Stimulated activated CD8-positive, alpha-beta memory T cell treated with anti-CD3 and anti-CD28 coated beads, Interleukin-12 subunit alpha, Interleukin-12 subunit beta, amount 100 ng/mL, for 4 hours (primary cell): ENCODE measurements at regions not wholly inside any gene's neighbourhood (a gene's known extent, or its start where the extent isn't known, plus 50 kb on each side); places are given as distances from the start of the nearest gene placed in this dataset.
"Not testable (repeated sequence)": the region's sequence is repeated elsewhere in the genome, so short reads cannot be mapped to it uniquely, and the experiment has no call there.

Source experiments
- DNase-seq: peaks from one replicate; pipeline ENCODE4 v3.0.0-alpha.2; 2020; ENCODE audit warnings: low read depth

- DNase-seq, result no peak
Measured at GRCh38 chr11:103805688-103806009, 230.8 kb upstream of the DDI1 start.

DNA sequence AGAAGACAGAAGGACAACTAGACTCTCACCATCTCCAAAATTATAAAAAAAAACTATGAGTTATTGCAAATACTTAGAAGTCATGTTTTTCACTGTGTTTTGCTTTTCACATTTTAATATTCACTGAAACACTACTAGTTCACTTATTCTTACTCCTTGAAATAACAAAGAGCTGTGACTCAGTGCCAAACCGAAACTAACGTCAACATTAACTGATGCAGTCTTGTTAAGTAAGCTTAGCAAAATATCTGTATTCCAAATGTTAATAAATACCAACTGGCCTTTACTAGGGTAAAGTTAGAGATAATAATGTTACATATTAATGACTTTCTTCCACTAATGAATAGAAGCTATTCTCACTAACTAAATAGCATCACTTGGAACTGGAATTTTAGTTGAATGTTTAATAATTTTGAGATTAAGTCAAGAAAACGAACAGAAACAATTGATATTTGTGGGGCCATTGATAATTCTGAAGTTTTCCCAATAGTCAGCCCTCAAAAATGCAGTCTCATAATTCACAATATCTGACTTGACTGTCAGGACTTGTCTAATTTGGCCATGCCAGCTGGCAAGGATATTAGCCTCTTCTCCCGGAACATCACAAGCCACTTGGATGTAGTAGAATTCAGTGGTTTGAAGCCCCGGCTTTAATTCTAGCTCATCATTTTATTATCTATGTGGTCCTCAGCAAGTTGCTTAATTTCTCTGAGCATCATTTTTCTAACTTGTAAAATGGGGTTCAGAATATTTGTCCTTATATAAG, 230.1 kb upstream of the DDI1 start:
- DNase-seq, result no peak

- no peak for DNase-seq
Measured at GRCh38 chr11:103807806-103808205, 228.6 kb upstream of the DDI1 start.

- no peak for DNase-seq
Measured at GRCh38 chr11:103808252-103808651, 228.2 kb upstream of the DDI1 start.

- no peak for DNase-seq
Measured at GRCh38 chr11:103811870-103812455, 224.5 kb upstream of the DDI1 start.

GRCh38 chr11:103812680-103813079, 223.8 kb upstream of the DDI1 start:
- no peak for DNase-seq

- not testable (repeated sequence) for DNase-seq
Measured at GRCh38 chr11:103820345-103820744, 216.1 kb upstream of the DDI1 start.

DNA sequence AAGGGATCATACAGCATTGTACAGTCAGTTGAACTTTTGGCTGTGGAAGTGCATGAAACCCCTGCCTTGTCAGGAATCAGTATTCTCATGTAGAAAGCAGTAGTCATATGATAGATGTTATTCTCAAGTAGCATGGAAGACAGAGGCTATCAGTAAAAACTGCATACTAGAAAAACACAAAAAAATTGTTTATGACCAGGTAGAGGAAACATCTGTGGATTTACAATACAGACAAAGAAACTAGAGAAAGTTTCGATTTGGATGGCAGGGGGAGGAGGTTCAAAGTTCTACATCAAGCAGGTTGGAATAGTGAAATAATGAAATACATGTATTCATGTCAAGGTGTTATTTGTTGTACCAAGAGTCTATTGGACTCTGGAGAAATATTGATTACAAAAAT, 212.3 kb upstream of the DDI1 start:
- DNase-seq, result no peak

DNA sequence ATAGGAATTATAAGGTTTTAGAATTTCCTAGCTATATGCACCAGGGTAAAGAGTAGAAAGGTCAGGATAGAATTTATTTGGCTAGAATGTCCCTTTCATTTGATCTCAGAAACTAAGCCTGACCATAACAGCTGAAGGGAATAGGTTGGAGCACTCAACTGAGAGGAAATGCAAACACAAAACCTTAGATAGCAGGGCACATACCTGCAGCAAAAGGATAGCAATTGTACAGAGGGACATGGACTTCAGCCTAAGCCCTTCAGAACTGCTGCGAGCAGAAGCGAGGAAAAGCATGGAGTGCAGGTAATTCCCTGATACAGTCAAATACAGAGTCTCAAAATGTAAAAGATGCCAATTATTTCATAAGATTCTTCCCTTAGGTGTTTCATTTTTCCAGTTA, 211.0 kb upstream of the DDI1 start:
- DNase-seq, result no peak

DNA sequence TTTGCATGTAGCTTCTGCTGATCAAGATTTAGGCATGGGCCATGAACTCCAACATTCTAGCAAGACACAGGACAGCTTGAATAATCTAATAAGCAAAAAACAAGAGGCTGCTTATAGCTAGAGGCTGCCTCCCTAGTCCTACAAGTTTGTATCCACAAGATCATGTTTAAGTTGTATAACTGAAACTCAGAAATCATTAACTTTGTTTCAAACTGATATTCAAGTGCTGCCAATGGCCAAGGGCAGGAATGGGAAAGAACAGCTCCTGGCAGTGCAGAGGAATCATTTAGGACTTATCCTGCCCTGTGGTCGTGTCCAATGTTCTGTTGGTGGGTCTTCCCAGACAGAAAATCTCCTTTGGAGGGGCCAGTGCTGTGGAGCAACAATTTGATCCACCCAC, 209.6 kb upstream of the DDI1 start:
- no peak for DNase-seq

DNA sequence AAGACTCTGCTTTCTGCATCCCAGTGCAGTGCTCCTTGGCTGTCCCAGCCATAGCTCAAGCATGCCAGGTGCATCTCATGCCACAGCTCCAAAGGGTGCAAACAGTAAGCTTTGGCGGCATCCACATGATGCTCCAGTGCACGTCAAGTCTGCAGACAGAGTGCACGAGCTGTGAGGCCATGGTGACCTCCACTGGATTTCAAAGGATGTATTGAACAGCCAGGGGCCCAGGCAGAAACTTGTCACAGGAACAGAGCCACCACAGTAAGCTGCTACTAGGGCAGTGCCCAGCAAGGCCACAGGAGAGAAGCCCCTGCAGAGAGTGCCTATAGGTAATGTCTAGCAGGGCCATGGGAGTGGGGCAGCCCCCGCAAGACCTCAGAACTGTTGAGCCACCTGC, 206.8 kb upstream of the DDI1 start:
- no peak for DNase-seq

DNA sequence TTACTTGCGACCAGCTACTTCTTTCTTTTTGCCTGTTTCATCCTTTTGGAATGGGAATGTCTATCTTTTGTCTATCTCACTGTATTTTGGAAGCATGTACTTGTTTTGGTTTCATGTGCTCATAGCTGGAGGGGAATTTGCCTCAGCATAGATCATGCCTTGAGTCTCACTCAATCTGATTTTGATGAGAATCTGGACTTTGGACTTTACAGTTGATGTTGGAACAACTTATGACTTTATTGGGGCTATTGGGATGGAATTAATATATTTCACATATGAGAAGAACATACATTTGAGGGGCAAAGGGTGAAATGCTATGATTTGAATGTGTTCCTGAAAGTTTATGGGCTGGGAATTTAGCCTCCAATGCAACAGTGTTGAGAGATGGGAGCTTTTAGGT, 206.2 kb upstream of the DDI1 start:
- no peak for DNase-seq

DNA sequence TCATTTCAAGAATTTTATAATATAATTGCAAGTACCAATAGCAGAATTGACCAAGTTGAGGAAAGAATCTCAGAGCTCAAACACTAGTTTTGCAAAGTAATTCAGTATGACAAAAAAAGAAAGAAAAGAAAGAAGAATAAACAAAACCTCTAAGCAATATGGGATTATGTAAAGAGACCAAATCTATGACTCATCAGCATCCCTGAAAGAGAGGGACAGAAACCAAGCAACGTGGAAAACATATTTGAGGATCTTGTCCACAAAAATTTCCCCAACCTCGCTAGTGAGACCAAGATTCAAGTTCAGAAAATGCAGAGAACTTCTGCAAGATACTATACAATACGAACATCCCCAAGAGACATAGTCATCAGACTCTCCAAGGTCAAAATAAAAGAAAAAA, 203.7 kb upstream of the DDI1 start:
- DNase-seq, result no peak

GRCh38 chr11:103842191-103842590, 194.2 kb upstream of the DDI1 start:
- DNase-seq, result no peak

GRCh38 chr11:103842795-103843194, 193.6 kb upstream of the DDI1 start:
- DNase-seq, result no peak

DNA sequence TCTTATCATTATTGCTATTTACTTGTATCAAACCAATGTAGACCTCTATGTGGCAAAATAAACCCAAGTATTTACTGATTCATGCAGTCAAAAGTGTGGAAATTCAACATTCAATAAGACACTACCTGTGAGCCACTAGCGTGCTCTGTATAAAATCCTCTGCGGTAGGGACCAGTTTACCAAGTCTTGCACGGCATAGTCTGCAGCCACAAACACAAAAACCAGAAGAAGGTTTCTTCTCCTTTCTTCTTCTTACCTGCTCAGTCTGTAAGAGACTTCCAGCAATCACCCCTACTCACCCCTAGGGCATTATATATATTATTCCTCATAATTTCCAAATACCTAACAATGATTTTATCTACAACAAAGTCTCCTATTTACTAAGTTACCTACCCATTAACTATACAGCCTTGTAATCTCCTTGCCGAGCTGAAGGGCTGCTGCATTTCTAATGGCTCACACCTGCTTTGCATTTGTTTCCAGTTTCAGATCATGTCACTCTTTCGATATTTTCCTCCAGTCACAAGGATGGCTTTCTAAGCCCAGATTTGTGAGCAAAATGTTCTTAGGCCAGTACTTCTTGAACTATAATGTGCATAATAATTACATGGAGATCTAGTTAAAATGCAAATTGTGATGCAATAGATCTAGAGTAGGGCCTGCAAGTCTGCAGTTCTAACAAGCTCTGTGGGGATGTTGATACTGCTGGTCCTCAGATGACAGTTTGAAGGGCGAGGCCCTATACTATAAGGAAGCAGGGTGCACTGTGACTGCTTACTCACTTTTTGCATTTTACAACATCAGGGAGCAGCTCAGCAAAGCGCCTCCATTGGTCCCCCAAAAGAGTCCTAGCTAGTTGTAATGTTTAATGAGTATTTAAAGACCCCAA, 191.9 kb upstream of the DDI1 start:
- no peak for DNase-seq

- DNase-seq, result no peak
Measured at GRCh38 chr11:103845331-103845730, 191.1 kb upstream of the DDI1 start.

GRCh38 chr11:103848686-103849085, 187.8 kb upstream of the DDI1 start:
- DNase-seq, result no peak

DNA sequence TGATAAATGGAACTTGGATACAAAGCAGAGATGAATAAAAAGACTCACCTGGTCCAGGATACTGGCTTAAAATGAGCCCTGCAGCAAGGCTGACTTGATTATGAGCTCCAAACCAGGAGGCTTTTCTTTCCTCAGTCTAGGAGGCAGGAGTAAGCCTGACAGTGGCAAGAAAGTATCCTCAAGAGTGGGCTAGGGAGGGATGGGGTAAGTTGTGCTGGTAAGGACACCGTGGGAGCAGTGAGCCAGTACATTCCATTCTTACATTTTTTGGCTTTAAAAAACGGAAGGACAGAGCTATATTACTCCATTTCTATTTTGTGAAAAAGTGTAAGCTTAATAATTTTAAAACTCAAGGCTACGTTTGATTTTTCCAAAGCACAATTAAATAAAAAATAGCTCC, 187.1 kb upstream of the DDI1 start:
- no peak for DNase-seq

GRCh38 chr11:103850419-103851165, 185.8 kb upstream of the DDI1 start:
- no peak for DNase-seq

GRCh38 chr11:103851166-103851651, 185.2 kb upstream of the DDI1 start:
- DNase-seq, result no peak
